Colonic mucosa (tissue), 4 donors: ENCODE measurements at regions not wholly inside any gene's neighbourhood (a gene's known extent, or its start where the extent isn't known, plus 50 kb on each side); places are given as distances from the start of the nearest gene placed in this dataset.

ENCODE experiments used
- DNase-seq: peaks from one replicate; pipeline ENCODE4 v3.0.0-alpha.2; 2020
- H3K27ac ChIP-seq: fragments of 200-600 bp; one replicate; pipeline ENCODE4 v1.8.0; 2021
- H3K27me3 ChIP-seq: fragments of 200-600 bp; one replicate; pipeline ENCODE4 v1.8.0; 2021
- H3K36me3 ChIP-seq: fragments of 200-600 bp; one replicate; pipeline ENCODE4 v1.8.0; 2021
- H3K4me1 ChIP-seq: fragments of 200-600 bp; one replicate; pipeline ENCODE4 v1.8.0; 2021; ENCODE audit warnings: mild to moderate bottlenecking
- H3K4me3 ChIP-seq: fragments of 200-600 bp; one replicate; pipeline ENCODE4 v1.8.0; 2021
- H3K9ac ChIP-seq, 2 donors: one replicate each; pipeline ENCODE4 v1.7.0; 2013; ENCODE audit warnings: control low read depth in 2 of 2, low read depth in 2 of 2, low read length in 2 of 2
- H3K9me3 ChIP-seq: fragments of 200-600 bp; one replicate; pipeline ENCODE4 v1.8.0; 2021
- CTCF ChIP-seq: fragments of 200-600 bp; IDR thresholded peaks from one replicate; pipeline ENCODE4 v1.8.0; 2022; ENCODE audit warnings: antibody characterized with exemption, mild to moderate bottlenecking
- intact Hi-C: fragments of 100-400 bp; cut with DNase I; formaldehyde crosslinking; loops from one replicate; pipeline ENCODE4 v1.14.1; 2022
- donor health status: healthy.
- donor health status: DM: no; HTN: no; CAD: no.
- donor health status: DM: no; HTN: no; CAD: no.

- Histone ChIP-seq H3K9me3 (no peaks in the 10 kb centered on the region), H3K4me3 (no peak overlapping the region), H3K36me3 (no peaks in the 10 kb centered on the region), H3K27ac (no peak overlapping the region), H3K4me1 (no peaks in the 10 kb centered on the region), H3K27me3 (no peaks in the 10 kb centered on the region), H3K9ac (no peak overlapping the region)
- no peak for TF ChIP-seq CTCF
- no peak for DNase-seq
- intact Hi-C loops, result no loop called here
Measured at GRCh38 chr21:27464648-27465047, 497.8 kb upstream of the ADAMTS5 start.

- Histone ChIP-seq H3K36me3 (no peaks in the 10 kb centered on the region), H3K4me3 (no peak overlapping the region), H3K4me1 (no peaks in the 10 kb centered on the region), H3K9me3 (no peaks in the 10 kb centered on the region), H3K27me3 (no peaks in the 10 kb centered on the region), H3K9ac (no peak overlapping the region), H3K27ac (no peak overlapping the region)
- TF ChIP-seq CTCF, result no peak
- intact Hi-C loops, result no loop called here
- DNase-seq, result no peak
Measured at GRCh38 chr21:27462726-27463125, 495.8 kb upstream of the ADAMTS5 start.

- Histone ChIP-seq H3K36me3 (no peaks in the 10 kb centered on the region), H3K27ac (no peak overlapping the region), H3K27me3 (no peaks in the 10 kb centered on the region), H3K4me1 (no peaks in the 10 kb centered on the region), H3K9ac (no peak overlapping the region), H3K9me3 (no peaks in the 10 kb centered on the region), H3K4me3 (no peak overlapping the region)
- no peak for DNase-seq
- intact Hi-C loops, result no loop called here
- no peak for TF ChIP-seq CTCF
Measured at GRCh38 chr21:27454234-27454633, 487.3 kb upstream of the ADAMTS5 start.

GRCh38 chr21:27451116-27451515 lies 484.2 kb upstream of the ADAMTS5 start:
- TF ChIP-seq CTCF, result no peak

GRCh38 chr21:27450216-27450615 lies 483.3 kb upstream of the ADAMTS5 start:
- Histone ChIP-seq H3K27me3 (no peaks in the 10 kb centered on the region), H3K4me1 (no peaks in the 10 kb centered on the region), H3K36me3 (no peaks in the 10 kb centered on the region), H3K9me3 (no peaks in the 10 kb centered on the region), H3K9ac (no peak overlapping the region), H3K27ac (no peak overlapping the region), H3K4me3 (no peak overlapping the region)
- DNase-seq, result no peak
- intact Hi-C loops, result no loop called here
- no peak for TF ChIP-seq CTCF

More at GRCh38 chr21:27451116-27451515, 484.2 kb upstream of the ADAMTS5 start:
- Histone ChIP-seq H3K4me1 (no peaks in the 10 kb centered on the region), H3K9me3 (no peaks in the 10 kb centered on the region), H3K27ac (no peak overlapping the region), H3K27me3 (no peaks in the 10 kb centered on the region), H3K36me3 (no peaks in the 10 kb centered on the region), H3K4me3 (no peak overlapping the region), H3K9ac (no peak overlapping the region)
- intact Hi-C loops, result no loop called here
- no peak for DNase-seq

GRCh38 chr21:27448960-27449359 lies 482.1 kb upstream of the ADAMTS5 start:
- Histone ChIP-seq H3K4me3 (no peak overlapping the region), H3K9me3 (no peaks in the 10 kb centered on the region), H3K4me1 (no peaks in the 10 kb centered on the region), H3K36me3 (no peaks in the 10 kb centered on the region), H3K27ac (no peak overlapping the region), H3K9ac (no peak overlapping the region), H3K27me3 (no peaks in the 10 kb centered on the region)
- TF ChIP-seq CTCF, result no peak
- DNase-seq, result no peak
- intact Hi-C loops, result no loop called here
